Colon (tissue), 2 donors: ENCODE measurements at regions not wholly inside any gene's neighbourhood (a gene's known extent, or its start where the extent isn't known, plus 50 kb on each side); places are given as distances from the start of the nearest gene placed in this dataset.
A peak's percentile ranks its signal among the peaks of the same experiment; 100 is the strongest.
"Not testable (repeated sequence)": the region's sequence is repeated elsewhere in the genome, so short reads cannot be mapped to it uniquely, and the experiment has no call there.

Experiments used
- FAIRE-seq: peaks from 2 replicates; lab custom pipeline; 2012; peaks lifted over from hg19 to GRCh38; lab: Jason Lieb, UNC
- donor health status: control.
- donor health status: control.

GRCh38 chr16:62876133-62876532, 839.9 kb upstream of the CDH8 start:
- no peak for FAIRE-seq

GRCh38 chr16:62872339-62872738, 836.1 kb upstream of the CDH8 start:
- FAIRE-seq, result no peak

GRCh38 chr16:62870554-62870953, 834.3 kb upstream of the CDH8 start:
- FAIRE-seq, result peak; percentile 58

GRCh38 chr16:62869837-62870236, 833.6 kb upstream of the CDH8 start:
- no peak for FAIRE-seq

GRCh38 chr16:62863139-62863538, 826.9 kb upstream of the CDH8 start:
- FAIRE-seq, result no peak

- no peak for FAIRE-seq
These were observed 817.6 kb upstream of the CDH8 start for GRCh38 chr16:62853887-62854286.

- no peak for FAIRE-seq
These were observed 810.3 kb upstream of the CDH8 start for GRCh38 chr16:62846399-62847057.

- FAIRE-seq, result no peak
These were observed 796.0 kb upstream of the CDH8 start for GRCh38 chr16:62832214-62832613.

- no peak for FAIRE-seq
These were observed 795.1 kb upstream of the CDH8 start for GRCh38 chr16:62831235-62831850.

GRCh38 chr16:62829607-62830006, 793.4 kb upstream of the CDH8 start:
- no peak for FAIRE-seq

GRCh38 chr16:62829084-62829483, 792.8 kb upstream of the CDH8 start:
- no peak for FAIRE-seq

- no peak for FAIRE-seq
These were observed 785.6 kb upstream of the CDH8 start for GRCh38 chr16:62821824-62822223.

- no peak for FAIRE-seq
These were observed 780.8 kb upstream of the CDH8 start for GRCh38 chr16:62816971-62817519.

- no peak for FAIRE-seq
These were observed 778.7 kb upstream of the CDH8 start for GRCh38 chr16:62814891-62815290.

GRCh38 chr16:62805221-62805857, 769.1 kb upstream of the CDH8 start:
- no peak for FAIRE-seq

GRCh38 chr16:62794724-62795123, 758.5 kb upstream of the CDH8 start:
- FAIRE-seq, result no peak

GRCh38 chr16:62780081-62780480, 743.8 kb upstream of the CDH8 start:
- not testable (repeated sequence) for FAIRE-seq

GRCh38 chr16:62764572-62764971, 728.3 kb upstream of the CDH8 start:
- FAIRE-seq, result no peak

GRCh38 chr16:62760398-62760797, 724.2 kb upstream of the CDH8 start:
- FAIRE-seq, result no peak

GRCh38 chr16:62755938-62756337, 719.7 kb upstream of the CDH8 start:
- no peak for FAIRE-seq

- FAIRE-seq, result no peak
These were observed 716.6 kb upstream of the CDH8 start for GRCh38 chr16:62752854-62753253.

- no peak for FAIRE-seq
These were observed 715.0 kb upstream of the CDH8 start for GRCh38 chr16:62751218-62751617.

- no peak for FAIRE-seq
These were observed 705.5 kb upstream of the CDH8 start for GRCh38 chr16:62741692-62742091.
